ENCODE measurements at regions not wholly inside any gene's neighbourhood (a gene's known extent, or its start where the extent isn't known, plus 50 kb on each side); places are given as distances from the start of the nearest gene placed in this dataset.

DNA sequence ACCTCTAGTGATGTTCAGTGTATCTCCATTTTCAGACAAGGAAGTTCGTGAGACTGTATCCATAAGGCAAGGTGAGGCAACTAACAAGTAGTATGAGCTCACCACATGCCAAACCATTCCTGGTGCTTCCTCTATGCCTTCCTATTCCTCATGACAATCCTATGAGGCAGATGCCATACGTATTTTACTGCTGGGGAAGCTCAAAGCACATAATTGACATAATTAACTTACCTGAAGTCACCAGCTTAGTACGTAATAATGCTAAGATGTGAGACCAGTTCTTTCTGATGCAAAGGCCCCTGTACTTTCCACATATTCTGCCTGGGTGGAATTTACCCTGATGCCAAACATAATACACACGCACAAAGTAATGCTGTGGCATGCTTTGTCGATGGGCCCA, 83.6 kb upstream of the NFIA start:
- ChIA-PET CTCF (interaction anchor here (1.2 kb wide), 1 partner anchor 13 kb away, joined by 3 read pairs; no protein-coding TSS in a partner anchor), POLR2A (no interaction called here)
- DNase-seq (ENCODE audit: extremely low spot score) = no peak
- TF ChIP-seq CTCF (IDR thresholded peaks at IDR 0.05; ENCODE audit: control extremely low read depth, extremely low read depth, low read depth, missing control alignments) = no peak

DNA sequence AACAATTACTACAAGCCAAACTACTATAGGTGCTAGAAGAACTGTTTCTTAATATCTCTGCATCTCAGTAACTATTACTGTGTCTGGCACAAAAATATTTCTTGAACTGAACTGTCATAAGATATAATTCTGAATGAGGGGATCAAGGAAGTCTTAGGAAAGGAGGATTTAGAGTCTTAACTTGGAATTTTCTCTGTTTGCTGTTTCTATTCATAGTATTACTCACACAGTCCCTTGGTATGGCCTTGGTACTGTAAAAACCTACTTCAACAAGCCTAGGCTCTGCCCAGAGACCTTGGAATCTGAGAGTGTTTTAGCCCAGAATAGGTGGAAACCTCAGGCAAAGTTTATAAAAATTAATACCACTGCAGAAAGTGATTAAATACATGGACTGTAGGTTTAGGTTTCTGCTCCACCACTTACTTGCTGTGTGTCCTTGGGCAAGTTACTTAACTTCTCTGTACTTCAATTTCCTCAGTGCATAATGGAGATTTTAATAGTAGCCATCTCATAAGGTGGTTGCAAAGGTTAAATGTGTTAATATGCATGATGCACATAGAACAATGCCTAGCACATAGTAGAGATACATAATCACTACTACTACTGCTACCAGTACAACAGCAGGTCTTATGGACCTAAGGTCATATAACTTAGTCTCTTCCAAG, 87.4 kb upstream of the NFIA start:
- no peak for DNase-seq (ENCODE audit: extremely low spot score)
- no peak for TF ChIP-seq CTCF (IDR thresholded peaks at IDR 0.05; ENCODE audit: control extremely low read depth, extremely low read depth, low read depth, missing control alignments)
- ChIA-PET POLR2A (no interaction called here), CTCF (no interaction called here)

DNA sequence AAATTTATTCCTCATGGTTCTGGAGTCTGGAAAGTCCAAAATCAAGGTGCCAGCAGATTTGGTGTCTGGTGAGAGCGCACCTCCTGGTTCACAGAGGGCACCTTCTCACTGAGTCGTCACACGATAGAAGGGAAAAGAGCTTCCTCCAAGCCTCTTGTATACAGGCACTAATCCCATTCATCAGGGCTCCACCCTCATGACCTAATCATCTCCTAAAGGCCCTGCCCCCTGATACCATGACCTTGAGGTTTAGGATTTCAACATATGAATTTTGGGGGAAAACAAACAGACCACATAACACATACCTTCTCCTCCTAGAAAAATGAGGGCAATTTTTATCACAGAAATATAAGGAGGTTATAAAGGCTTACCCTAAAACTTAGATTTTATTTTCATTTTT, 88.0 kb upstream of the NFIA start:
- no peak for TF ChIP-seq CTCF (IDR thresholded peaks at IDR 0.05; ENCODE audit: control extremely low read depth, extremely low read depth, low read depth, missing control alignments)
- ChIA-PET POLR2A (no interaction called here), CTCF (interaction anchor here (1.5 kb wide), 1 partner anchor 15 kb away, joined by 5 read pairs; no protein-coding TSS in a partner anchor)
- no peak for DNase-seq (ENCODE audit: extremely low spot score)

DNA sequence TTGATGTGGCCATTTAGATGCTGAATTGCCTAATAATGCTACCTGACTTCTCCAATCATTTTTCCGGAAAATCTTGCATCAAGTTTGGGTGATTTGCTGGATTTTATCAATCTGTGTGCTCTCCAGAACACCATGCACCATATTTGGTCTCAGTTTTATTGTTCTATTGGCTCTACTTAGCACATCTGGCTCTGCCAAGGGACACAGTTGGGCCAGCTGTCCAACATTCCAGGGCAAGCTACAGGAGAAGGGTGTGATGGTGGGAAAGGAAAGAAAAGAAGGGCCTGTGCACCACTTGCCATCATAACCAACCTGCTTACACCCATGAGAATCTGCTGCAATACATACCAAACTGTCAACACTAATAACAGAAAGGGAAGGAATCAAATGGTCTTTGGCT, 90.2 kb upstream of the NFIA start:
- ChIA-PET POLR2A (no interaction called here), CTCF (no interaction called here)
- no peak for TF ChIP-seq CTCF (IDR thresholded peaks at IDR 0.05; ENCODE audit: control extremely low read depth, extremely low read depth, low read depth, missing control alignments)

DNA sequence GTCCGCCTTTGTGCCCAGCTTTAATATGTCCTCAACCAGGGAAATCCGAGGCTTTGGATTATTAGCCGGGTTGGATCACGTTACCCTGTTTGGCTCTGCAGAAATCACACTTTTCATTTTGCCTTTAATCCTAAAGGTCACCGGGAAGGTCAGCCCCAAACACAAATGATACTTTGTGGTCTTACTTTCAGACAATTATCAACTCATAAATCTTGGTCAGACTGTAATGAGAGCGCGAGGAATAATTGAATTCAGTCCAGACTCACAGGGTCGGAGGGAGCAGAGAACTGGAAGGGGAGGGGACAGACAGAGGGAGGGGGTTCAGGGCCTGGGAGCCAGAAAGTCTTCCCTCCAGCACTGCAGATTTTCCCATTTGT, 91.7 kb upstream of the NFIA start:
- ChIA-PET CTCF (interaction anchor here (4.2 kb wide), 1 partner anchor 12 kb away, joined by 21 read pairs; no protein-coding TSS in a partner anchor), POLR2A (no interaction called here)
- no peak for TF ChIP-seq CTCF (IDR thresholded peaks at IDR 0.05; ENCODE audit: control extremely low read depth, extremely low read depth, low read depth, missing control alignments)
- DNase-seq (ENCODE audit: extremely low spot score) = no peak

More for the DNA sequence above, 90.2 kb upstream of the NFIA start:
- DNase-seq (ENCODE audit: extremely low spot score) = no peak

- POLR2A ChIA-PET = no interaction called here
Measured at GRCh38 chr1:60989749-60990713, 92.3 kb upstream of the NFIA start.

More at GRCh38 chr1:60989749-60990713, 92.3 kb upstream of the NFIA start:
- DNase-seq (ENCODE audit: extremely low spot score) = no peak
- CTCF ChIA-PET = interaction anchor here (4.2 kb wide), 1 partner anchor 12 kb away, joined by 21 read pairs; no protein-coding TSS in a partner anchor
- no peak for TF ChIP-seq CTCF (IDR thresholded peaks at IDR 0.05; ENCODE audit: control extremely low read depth, extremely low read depth, low read depth, missing control alignments)
